NT2/D1 (cell line): ENCODE measurements at regions not wholly inside any gene's neighbourhood (a gene's known extent, or its start where the extent isn't known, plus 50 kb on each side); places are given as distances from the start of the nearest gene placed in this dataset.

Source experiments
- SUZ12 ChIP-seq: IDR thresholded peaks from 2 replicates; pipeline ENCODE4 v1.6.1; 2011; ENCODE audit not compliant: insufficient read length, insufficient read depth; ENCODE audit errors: extremely low read depth
- ZNF274 ChIP-seq: IDR thresholded peaks from 2 replicates; pipeline ENCODE4 v1.6.1; 2011; ENCODE audit warnings: mild to moderate bottlenecking, low read depth, low read length

- no peak for TF ChIP-seq ZNF274
- no peak for TF ChIP-seq SUZ12
Measured at GRCh38 chr7:41457832-41458437, 245.0 kb downstream of the INHBA start.
